D721Med (cell line): ENCODE measurements at regions not wholly inside any gene's neighbourhood (a gene's known extent, or its start where the extent isn't known, plus 50 kb on each side); places are given as distances from the start of the nearest gene placed in this dataset.

Experiments used
- DNase-seq: peaks from one replicate; pipeline ENCODE4 v3.0.0; 2011; ENCODE audit warnings: low spot score; ENCODE audit not compliant: insufficient read length
- FAIRE-seq: peaks from 2 replicates; lab custom pipeline; 2011; peaks lifted over from hg19 to GRCh38; lab: Jason Lieb, UNC
- CTCF ChIP-seq: IDR thresholded peaks from 2 replicates; pipeline ENCODE4 v1.5.1; 2012; ENCODE audit warnings: mild to moderate bottlenecking, control low read depth; ENCODE audit not compliant: insufficient read depth; ENCODE audit errors: missing control alignments

- FAIRE-seq: no peak
- TF ChIP-seq CTCF: no peak
- no peak for DNase-seq
Measured at GRCh38 chr9:75422944-75423522, 334.7 kb downstream of the OSTF1 start.

GRCh38 chr9:75429531-75430475 lies 341.5 kb downstream of the OSTF1 start:
- FAIRE-seq: no peak
- TF ChIP-seq CTCF: no peak
- no peak for DNase-seq

GRCh38 chr9:75431375-75431774 lies 343.1 kb downstream of the OSTF1 start:
- DNase-seq: no peak
- TF ChIP-seq CTCF: no peak
- no peak for FAIRE-seq

- DNase-seq: no peak
- no peak for FAIRE-seq
- no peak for TF ChIP-seq CTCF
Measured at GRCh38 chr9:75432386-75432785, 344.1 kb downstream of the OSTF1 start.

- no peak for TF ChIP-seq CTCF
- DNase-seq (no peak), FAIRE-seq (no peak)
Measured at GRCh38 chr9:75432888-75433287, 344.6 kb downstream of the OSTF1 start.

GRCh38 chr9:75438716-75439115 lies 350.4 kb downstream of the OSTF1 start:
- DNase-seq: no peak
- FAIRE-seq: no peak
- no peak for TF ChIP-seq CTCF

- no peak for DNase-seq
- no peak for FAIRE-seq
- no peak for TF ChIP-seq CTCF
Measured at GRCh38 chr9:75440914-75441313, 352.6 kb downstream of the OSTF1 start.
